ENCODE measurements at regions not wholly inside any gene's neighbourhood (a gene's known extent, or its start where the extent isn't known, plus 50 kb on each side); places are given as distances from the start of the nearest gene placed in this dataset.
"Not testable (repeated sequence)": the region's sequence is repeated elsewhere in the genome, so short reads cannot be mapped to it uniquely, and the experiment has no call there.

GRCh38 chr1:67528141-67528540 is 97.9 kb upstream of the SERBP1 start:
- DNase-seq (ENCODE audit: low read depth in 2 of 2) = no peak

GRCh38 chr1:67530071-67530470 is 99.9 kb upstream of the SERBP1 start:
- no peak for DNase-seq (ENCODE audit: low read depth in 2 of 2)

- DNase-seq (ENCODE audit: low read depth in 2 of 2) = peak in 1 of 2 donors; percentile 1
These were observed 102.4 kb upstream of the SERBP1 start for GRCh38 chr1:67532452-67533216.

GRCh38 chr1:67534627-67535065 is 104.4 kb upstream of the SERBP1 start:
- DNase-seq (ENCODE audit: low read depth in 2 of 2) = no peak

GRCh38 chr1:67535474-67535873 is 105.3 kb upstream of the SERBP1 start:
- DNase-seq (ENCODE audit: low read depth in 2 of 2) = peak; percentile 5 to 20

- no peak for DNase-seq (ENCODE audit: low read depth in 2 of 2)
These were observed 106.9 kb upstream of the SERBP1 start for GRCh38 chr1:67536957-67537666.

GRCh38 chr1:67537667-67538018 is 107.4 kb upstream of the SERBP1 start:
- DNase-seq (ENCODE audit: low read depth in 2 of 2) = no peak

GRCh38 chr1:67540025-67540732 is 110.0 kb upstream of the SERBP1 start:
- DNase-seq (ENCODE audit: low read depth in 2 of 2) = no peak

- no peak for DNase-seq (ENCODE audit: low read depth in 2 of 2)
These were observed 110.5 kb upstream of the SERBP1 start for GRCh38 chr1:67540733-67541125.

GRCh38 chr1:67542747-67543146 is 112.5 kb upstream of the SERBP1 start:
- DNase-seq (ENCODE audit: low read depth in 2 of 2) = no peak

- DNase-seq (ENCODE audit: low read depth in 2 of 2) = no peak
These were observed 114.7 kb upstream of the SERBP1 start for GRCh38 chr1:67544921-67545320.

GRCh38 chr1:67545364-67545763 is 115.2 kb upstream of the SERBP1 start:
- DNase-seq (ENCODE audit: low read depth in 2 of 2) = no peak

- DNase-seq (ENCODE audit: low read depth in 2 of 2) = no peak
These were observed 121.2 kb upstream of the SERBP1 start for GRCh38 chr1:67551375-67551774.

GRCh38 chr1:67552336-67552759 is 122.1 kb upstream of the SERBP1 start:
- DNase-seq (ENCODE audit: low read depth in 2 of 2) = no peak

GRCh38 chr1:67554204-67554603 is 124.0 kb upstream of the SERBP1 start:
- DNase-seq (ENCODE audit: low read depth in 2 of 2) = not testable (repeated sequence)

- DNase-seq (ENCODE audit: low read depth in 2 of 2) = no peak
These were observed 125.5 kb upstream of the SERBP1 start for GRCh38 chr1:67555461-67556296.

- no peak for DNase-seq (ENCODE audit: low read depth in 2 of 2)
These were observed 126.2 kb upstream of the SERBP1 start for GRCh38 chr1:67556297-67556900.

- no peak for DNase-seq (ENCODE audit: low read depth in 2 of 2)
These were observed 127.1 kb upstream of the GADD45A start for GRCh38 chr1:67557696-67558448.

- no peak for DNase-seq (ENCODE audit: low read depth in 2 of 2)
These were observed 126.4 kb upstream of the GADD45A start for GRCh38 chr1:67558449-67559193.

GRCh38 chr1:67559222-67559700 is 125.7 kb upstream of the GADD45A start:
- DNase-seq (ENCODE audit: low read depth in 2 of 2) = no peak

Data from stimulated activated CD4-positive, alpha-beta T cell treated with anti-CD3 and anti-CD28 coated beads, Interleukin-1b, Interleukin-23, amount 100 ng/mL, for 4 hours (primary cell).